Omental fat pad (tissue), 3 donors: ENCODE measurements at regions not wholly inside any gene's neighbourhood (a gene's known extent, or its start where the extent isn't known, plus 50 kb on each side); places are given as distances from the start of the nearest gene placed in this dataset.

Source experiments
- ATAC-seq: fragments of 150-250 bp; one replicate; pipeline ENCODE4 v1.9.1; 2016; ENCODE audit warnings: mild to moderate bottlenecking, moderate library complexity; ENCODE audit not compliant: low FRiP score
- DNase-seq: peaks from one replicate; pipeline ENCODE4 v3.0.0-alpha.2; 2019; ENCODE audit warnings: low spot score
- CTCF ChIP-seq, 3 donors: fragments of 450-650 bp; IDR thresholded peaks; one replicate each; pipeline ENCODE4 v1.5.1; 2016 to 2017; ENCODE audit warnings: antibody characterized with exemption in 3 of 3, mild to moderate bottlenecking in 3 of 3, moderate library complexity in 2 of 3

- DNase-seq (no peak), ATAC-seq (no peak)
- TF ChIP-seq CTCF (IDR thresholded peaks at IDR 0.05): no peak
Measured at GRCh38 chr5:4991925-4992324, 148.2 kb upstream of the ADAMTS16 start.

DNA sequence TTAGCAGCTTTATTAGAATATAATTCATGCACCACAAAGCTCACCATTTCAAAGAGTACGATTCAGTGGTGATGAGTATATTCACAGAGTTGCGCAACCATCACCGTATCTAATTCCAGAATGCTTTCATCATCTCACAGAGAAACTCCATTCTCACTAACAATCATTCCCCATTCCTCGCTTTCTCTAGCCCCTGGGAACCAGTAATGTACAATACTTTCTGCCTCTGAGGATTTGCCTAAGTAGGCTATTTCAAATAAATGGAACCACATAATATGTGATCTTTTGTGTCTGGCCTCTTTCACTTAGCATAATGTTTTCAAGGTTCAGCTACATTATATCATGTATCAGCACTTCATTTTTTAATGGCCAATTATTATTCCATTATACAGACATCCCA lies 145.1 kb upstream of the ADAMTS16 start:
- TF ChIP-seq CTCF (IDR thresholded peaks at IDR 0.05): no peak
- peak; percentile 94 for ATAC-seq
- DNase-seq: no peak

DNA sequence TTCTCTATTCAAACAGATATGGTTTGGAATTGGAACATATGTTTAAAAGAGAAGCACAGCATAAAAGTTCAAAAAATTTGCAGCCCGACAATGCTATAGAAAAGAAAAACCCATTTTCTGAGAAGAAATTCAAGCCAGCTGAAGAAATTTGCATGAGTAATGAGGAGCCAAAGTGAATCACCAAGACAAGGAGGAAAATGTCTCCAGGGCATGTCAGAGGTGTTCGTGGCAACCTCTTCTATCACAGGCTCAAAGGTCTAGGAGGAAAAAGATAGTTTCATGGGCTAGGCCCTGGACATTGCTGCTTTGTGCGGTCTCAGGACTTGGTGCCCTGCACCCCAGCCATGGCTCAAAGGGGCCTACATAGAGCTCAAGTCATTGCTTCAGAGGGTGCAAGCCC lies 134.8 kb upstream of the ADAMTS16 start:
- no peak for ATAC-seq
- no peak for TF ChIP-seq CTCF (IDR thresholded peaks at IDR 0.05)
- DNase-seq: no peak

GRCh38 chr5:5006548-5006947 lies 133.6 kb upstream of the ADAMTS16 start:
- TF ChIP-seq CTCF (IDR thresholded peaks at IDR 0.05): no peak
- ATAC-seq (no peak), DNase-seq (no peak)

- ATAC-seq (no peak), DNase-seq (no peak)
- no peak for TF ChIP-seq CTCF (IDR thresholded peaks at IDR 0.05)
Measured at GRCh38 chr5:5009240-5009639, 130.9 kb upstream of the ADAMTS16 start.

DNA sequence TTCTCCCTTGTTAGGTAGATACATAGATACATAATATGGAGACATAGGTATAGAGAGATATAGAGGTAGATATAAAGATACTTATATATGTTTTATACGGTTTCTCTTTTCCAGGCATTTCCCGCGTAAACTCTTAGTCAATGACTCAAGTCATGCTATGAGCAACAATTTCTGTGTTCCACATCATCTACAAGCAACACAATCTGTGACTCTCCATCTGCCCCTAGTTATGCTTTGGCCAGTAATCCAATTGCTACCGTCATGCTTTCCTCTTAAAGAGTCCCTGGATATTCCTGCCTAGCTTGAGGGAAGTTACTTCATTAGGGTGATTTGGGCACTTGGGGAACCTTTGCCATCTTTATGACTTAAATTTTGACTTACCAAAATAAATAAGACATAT lies 129.0 kb upstream of the ADAMTS16 start:
- no peak for TF ChIP-seq CTCF (IDR thresholded peaks at IDR 0.05)
- ATAC-seq (no peak), DNase-seq (no peak)

- no peak for TF ChIP-seq CTCF (IDR thresholded peaks at IDR 0.05)
- DNase-seq: no peak
- ATAC-seq: peak; percentile 97
Measured at GRCh38 chr5:5014586-5015235, 125.4 kb upstream of the ADAMTS16 start.
